CD4-positive, alpha-beta T cell treated with Interleukin-21 for 1 hour (primary cell): ENCODE measurements at regions not wholly inside any gene's neighbourhood (a gene's known extent, or its start where the extent isn't known, plus 50 kb on each side); places are given as distances from the start of the nearest gene placed in this dataset.
"Not testable (repeated sequence)": the region's sequence is repeated elsewhere in the genome, so short reads cannot be mapped to it uniquely, and the experiment has no call there.

Experiments
- DNase-seq: peaks from one replicate; pipeline ENCODE4 v3.0.0-alpha.2; 2020

- DNase-seq = no peak
These were observed 385.6 kb upstream of the ADGRL3 start for GRCh38 chr4:60814549-60814948.

DNA sequence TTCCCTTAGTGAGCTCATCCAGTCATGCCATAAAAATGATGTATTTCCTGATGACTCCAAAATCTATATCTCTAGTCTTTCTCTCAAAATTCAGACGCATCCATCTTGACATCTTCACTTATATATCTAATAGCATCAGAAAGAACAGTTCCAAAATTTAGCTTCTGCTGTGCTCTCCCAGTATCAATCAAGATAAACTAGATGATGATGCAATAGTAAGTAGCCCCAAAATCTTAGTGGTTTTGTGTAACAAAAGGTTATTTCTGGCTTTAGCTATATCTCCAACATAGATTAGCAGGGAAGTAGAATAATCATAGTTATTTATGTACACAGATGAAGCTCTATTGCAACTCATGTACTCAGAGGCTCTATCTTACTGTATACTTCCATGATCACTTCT lies 382.5 kb upstream of the ADGRL3 start:
- DNase-seq = no peak

- no peak for DNase-seq
These were observed 377.1 kb upstream of the ADGRL3 start for GRCh38 chr4:60822986-60823385.

GRCh38 chr4:60840020-60840419 lies 360.1 kb upstream of the ADGRL3 start:
- no peak for DNase-seq

GRCh38 chr4:60846678-60847077 lies 353.4 kb upstream of the ADGRL3 start:
- DNase-seq = no peak

- no peak for DNase-seq
These were observed 352.5 kb upstream of the ADGRL3 start for GRCh38 chr4:60847614-60848013.

- DNase-seq = no peak
These were observed 342.9 kb upstream of the ADGRL3 start for GRCh38 chr4:60857130-60857753.

- no peak for DNase-seq
These were observed 336.7 kb upstream of the ADGRL3 start for GRCh38 chr4:60863442-60863841.

DNA sequence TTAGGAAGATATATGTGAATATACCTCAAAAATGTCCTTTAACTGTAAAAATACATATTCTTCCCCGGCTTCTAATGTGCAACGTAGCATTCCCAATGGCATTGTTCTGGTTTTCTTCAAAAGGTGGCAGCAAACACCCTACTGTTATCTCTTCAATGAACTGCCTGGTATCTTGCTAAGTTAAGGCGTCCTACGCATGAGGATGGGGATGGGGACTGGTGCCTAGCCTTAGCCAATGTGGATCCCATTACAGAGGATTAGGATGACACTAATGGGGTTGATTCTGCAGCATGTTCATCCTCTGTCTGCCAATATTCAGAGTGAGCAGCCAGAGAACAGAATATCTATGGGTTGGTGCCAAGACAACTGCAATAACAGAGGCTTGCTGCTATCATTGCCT lies 334.9 kb upstream of the ADGRL3 start:
- DNase-seq = no peak

DNA sequence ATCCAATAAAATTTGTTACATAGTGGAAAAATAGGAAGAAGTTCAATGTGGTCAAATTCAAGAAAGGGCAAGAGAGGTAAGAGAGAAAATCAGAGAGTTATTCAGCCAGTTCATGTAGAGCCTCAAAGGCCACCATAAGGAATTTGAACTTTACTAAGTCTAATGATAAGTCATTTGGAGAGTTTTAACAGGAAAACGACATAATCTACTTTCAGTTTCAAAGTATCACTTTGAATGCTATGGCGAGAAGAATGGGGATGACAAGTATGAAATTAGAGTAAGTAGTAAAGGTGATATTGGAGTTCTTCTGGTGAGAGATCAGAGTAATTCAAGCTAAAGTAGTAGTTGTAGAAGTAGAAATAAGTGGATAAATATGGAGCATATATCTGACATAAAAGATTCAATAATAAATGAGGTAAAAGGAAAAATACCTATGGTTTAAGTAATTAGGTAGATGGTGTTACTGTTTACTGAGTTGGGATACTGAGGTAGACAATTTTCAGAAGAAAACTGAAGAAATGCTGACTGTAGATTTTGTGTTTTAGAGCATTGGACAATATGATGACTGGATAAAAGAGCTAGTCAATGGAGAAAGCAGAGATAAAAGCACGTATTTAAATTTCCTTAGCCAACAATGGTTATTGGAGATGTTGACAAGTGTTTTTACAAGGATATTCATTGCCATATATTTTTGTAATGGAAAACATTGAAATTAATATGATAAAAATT lies 331.7 kb upstream of the ADGRL3 start:
- no peak for DNase-seq

DNA sequence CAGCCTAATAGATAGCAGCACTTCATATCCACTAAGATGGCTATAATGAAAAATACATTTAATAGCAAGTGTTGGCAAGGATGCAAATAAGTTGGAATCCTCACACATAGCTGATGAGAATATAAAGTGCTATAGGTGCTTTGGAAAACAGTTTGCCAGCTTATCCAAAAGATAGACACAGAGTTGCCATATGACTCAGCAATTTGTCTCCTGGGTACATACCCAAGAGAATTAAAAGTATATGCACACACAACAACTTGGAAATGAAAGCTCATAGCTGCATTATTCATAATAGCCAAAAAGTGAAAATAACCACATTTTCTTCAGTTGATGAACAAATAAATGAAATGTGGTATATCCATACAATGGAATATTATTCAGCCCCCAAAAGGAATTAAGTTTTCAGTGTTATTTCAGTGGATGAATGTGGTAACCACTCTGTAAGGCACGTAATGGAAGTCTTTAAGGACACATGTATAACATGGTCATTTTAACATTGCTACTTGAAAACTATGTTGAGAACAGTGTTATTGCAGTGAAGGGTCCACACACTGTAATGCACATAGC lies 320.9 kb upstream of the ADGRL3 start:
- no peak for DNase-seq

GRCh38 chr4:60884587-60884986 lies 315.5 kb upstream of the ADGRL3 start:
- no peak for DNase-seq

DNA sequence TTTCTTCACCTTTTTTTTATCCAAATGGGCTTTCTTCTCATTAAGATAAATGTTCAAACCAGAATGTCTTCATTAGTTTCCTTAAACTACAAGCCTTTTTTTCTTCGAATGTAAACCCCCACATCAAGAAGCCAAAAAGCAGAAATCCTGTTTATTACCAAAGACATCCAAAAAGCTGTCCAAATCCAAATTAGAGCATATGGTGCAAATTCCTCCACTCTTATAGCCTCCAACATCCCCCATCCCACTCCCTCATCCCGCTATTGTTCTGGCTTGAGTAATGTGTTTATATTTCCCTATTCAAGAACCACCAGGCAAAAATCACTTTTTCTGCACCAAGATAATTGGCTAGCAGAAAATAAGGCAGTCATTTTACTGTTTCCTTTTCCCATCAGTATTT lies 315.1 kb upstream of the ADGRL3 start:
- no peak for DNase-seq

- DNase-seq = no peak
These were observed 309.4 kb upstream of the ADGRL3 start for GRCh38 chr4:60890743-60891142.

DNA sequence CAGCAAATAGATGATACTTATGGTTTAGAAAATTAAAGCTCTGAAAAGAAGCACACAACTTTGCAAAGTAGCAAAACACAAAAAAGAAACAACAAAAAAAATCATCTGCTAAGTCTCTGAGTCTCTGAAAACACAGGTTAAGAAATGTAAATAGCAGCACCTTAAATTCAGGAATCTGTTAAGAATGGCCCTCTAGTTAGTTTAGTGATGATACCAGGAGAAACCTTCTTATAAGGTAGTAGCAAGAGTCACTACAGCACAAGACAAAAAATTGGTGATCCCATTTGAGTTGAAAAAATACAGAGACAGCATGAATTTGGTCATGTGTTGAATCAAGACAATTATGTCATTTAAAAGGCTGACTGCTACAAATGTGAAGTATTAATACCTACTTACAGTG lies 308.2 kb upstream of the ADGRL3 start:
- DNase-seq = no peak

DNA sequence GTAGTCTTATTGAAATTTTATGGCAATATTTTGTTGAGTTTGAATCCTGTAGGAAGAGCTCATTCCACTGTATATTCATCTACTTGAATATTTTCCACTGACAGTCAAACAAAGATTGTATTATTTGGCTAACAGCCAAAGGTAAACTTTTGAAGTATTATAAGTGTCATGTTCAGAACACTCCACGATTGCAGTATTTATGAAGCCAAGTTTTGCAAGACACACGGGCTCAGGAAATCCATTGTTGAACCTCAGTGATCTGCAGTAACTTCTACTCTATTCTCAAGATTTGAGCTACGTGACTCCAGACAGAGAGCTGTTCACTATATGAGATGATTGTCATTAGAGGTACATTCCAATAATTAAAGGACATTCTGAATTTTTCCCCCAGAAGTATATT lies 302.7 kb upstream of the ADGRL3 start:
- no peak for DNase-seq

- no peak for DNase-seq
These were observed 295.0 kb upstream of the ADGRL3 start for GRCh38 chr4:60905162-60905561.

GRCh38 chr4:60911127-60911526 lies 289.0 kb upstream of the ADGRL3 start:
- no peak for DNase-seq

GRCh38 chr4:60913002-60913401 lies 287.1 kb upstream of the ADGRL3 start:
- no peak for DNase-seq

- no peak for DNase-seq
These were observed 286.5 kb upstream of the ADGRL3 start for GRCh38 chr4:60913671-60914070.

DNA sequence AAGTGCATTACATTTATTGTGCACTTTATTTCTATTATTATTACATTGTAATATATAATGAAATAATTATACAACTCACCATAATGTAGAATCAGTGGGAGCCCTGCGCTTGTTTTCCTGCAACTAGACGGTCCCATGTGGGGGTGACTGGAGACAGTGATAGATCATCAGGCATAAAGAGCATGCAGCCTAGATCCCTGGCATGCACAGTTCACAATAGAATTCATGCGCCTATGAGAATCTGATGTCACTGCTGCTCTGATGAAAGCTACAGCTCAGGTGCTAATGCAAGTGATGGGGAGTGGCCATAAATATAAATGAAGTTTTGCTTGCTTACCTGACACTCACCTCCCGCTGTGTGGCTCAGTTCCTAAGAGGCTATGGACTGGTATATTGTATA lies 278.4 kb upstream of the ADGRL3 start:
- DNase-seq = not testable (repeated sequence)

DNA sequence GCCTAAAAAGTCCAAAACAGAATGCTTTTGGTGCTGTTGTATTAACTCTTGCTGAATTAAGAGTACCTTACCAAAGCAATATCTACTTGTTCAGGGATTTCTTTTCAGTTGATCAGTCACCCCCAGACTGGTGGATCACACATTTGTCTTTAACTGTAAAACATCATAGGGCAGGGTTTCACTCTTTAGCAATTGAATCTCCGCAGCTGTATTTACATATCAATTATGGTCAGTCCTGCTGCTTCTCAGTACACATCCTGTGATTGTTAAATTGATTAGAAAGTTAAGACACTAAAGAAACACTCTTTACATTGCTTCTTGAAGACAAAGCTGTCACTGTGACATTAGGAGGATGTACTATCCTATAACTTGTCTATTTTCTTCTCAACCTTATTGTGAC lies 277.1 kb upstream of the ADGRL3 start:
- DNase-seq = no peak

DNA sequence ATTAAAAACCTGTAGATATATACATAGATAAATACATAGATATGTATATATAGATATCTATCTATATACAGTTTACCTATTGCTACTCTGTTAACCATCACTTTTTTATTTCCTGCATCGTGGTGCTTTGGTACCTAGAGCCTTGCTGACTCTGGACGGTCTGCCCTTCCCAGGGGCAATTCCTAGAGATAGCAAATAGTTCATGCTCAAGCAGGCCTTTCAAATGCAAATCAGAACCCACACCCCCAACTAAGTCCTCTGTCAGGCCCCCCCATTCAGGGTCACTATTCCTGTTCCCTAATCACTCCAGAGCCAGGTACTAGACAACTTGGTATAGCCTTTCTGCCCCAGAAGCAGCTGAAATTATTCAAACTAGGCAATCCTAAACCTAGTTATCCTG lies 273.5 kb upstream of the ADGRL3 start:
- DNase-seq = no peak

DNA sequence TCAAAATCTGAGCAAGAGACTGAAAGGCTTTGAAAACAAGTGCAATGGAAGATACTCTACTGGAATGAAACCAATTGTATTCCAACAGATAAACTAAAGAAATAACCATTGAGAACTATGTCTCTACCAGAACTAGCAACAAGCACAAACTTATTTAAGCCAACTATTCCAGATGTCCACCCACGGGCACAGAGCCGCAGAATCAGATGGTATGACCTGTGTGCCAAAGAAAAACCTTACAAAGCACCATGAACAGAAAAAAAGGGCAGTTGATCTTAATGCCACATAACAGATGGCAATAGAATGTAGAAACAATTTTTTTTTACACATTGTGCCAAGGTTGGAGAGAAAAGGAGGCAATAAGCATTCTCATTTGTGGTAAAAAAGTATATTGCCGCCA lies 269.3 kb upstream of the ADGRL3 start:
- no peak for DNase-seq
